ENCODE measurements at regions not wholly inside any gene's neighbourhood (a gene's known extent, or its start where the extent isn't known, plus 50 kb on each side); places are given as distances from the start of the nearest gene placed in this dataset.

- TF ChIP-seq POLR2A (IDR thresholded peaks at IDR 0.05) (no peak), CTCF (IDR thresholded peaks at IDR 0.05) (no peak)
These were observed 433.7 kb downstream of the FIGN start for GRCh38 chr2:163302141-163302540.

Data from body of pancreas (tissue), 4 donors.